DOHH2 (cell line): ENCODE measurements at regions not wholly inside any gene's neighbourhood (a gene's known extent, or its start where the extent isn't known, plus 50 kb on each side); places are given as distances from the start of the nearest gene placed in this dataset.

ENCODE experiments used
- H3F3A ChIP-seq: fragments of 200-600 bp; sonication (generic), shearing (Covaris generic); 2 replicates; pipeline ENCODE4 v1.6.0; 2016; ENCODE audit warnings: antibody characterized with exemption, mild to moderate bottlenecking; ENCODE audit not compliant: control insufficient read depth, insufficient read depth
- H3K27ac ChIP-seq: fragments of 200-600 bp; sonication (generic); 2 replicates; pipeline ENCODE4 v1.5.1; 2014; ENCODE audit warnings: low read depth, mild to moderate bottlenecking, low read length, moderate library complexity
- H3K27me3 ChIP-seq: fragments of 200-600 bp; sonication (generic); 2 replicates; pipeline ENCODE4 v1.6.1; 2014; ENCODE audit warnings: mild to moderate bottlenecking, low read length, mixed read lengths; ENCODE audit not compliant: control insufficient read depth
- H3K36me3 ChIP-seq: fragments of 200-600 bp; sonication (generic); 2 replicates; pipeline ENCODE4 v1.6.1; 2014; ENCODE audit warnings: mild to moderate bottlenecking, low read length, moderate library complexity, mixed read lengths; ENCODE audit not compliant: control insufficient read depth
- H3K4me1 ChIP-seq: fragments of 200-600 bp; sonication (generic); 2 replicates; pipeline ENCODE4 v1.6.1; 2014; ENCODE audit warnings: mild to moderate bottlenecking, low read length, mixed read lengths; ENCODE audit not compliant: control insufficient read depth
- H3K4me2 ChIP-seq: fragments of 200-600 bp; sonication (generic); 2 replicates; pipeline ENCODE4 v1.6.0; 2014; ENCODE audit warnings: mild to moderate bottlenecking, low read length, moderate library complexity
- H3K4me3 ChIP-seq: fragments of 200-600 bp; sonication (generic); 2 replicates; pipeline ENCODE4 v1.5.1; 2014; ENCODE audit warnings: mild to moderate bottlenecking, low read length, mixed read lengths
- H3K79me2 ChIP-seq: fragments of 200-600 bp; sonication (generic); 2 replicates; pipeline ENCODE4 v1.6.1; 2014; ENCODE audit warnings: mild to moderate bottlenecking, low read length, mixed read lengths; ENCODE audit not compliant: control insufficient read depth
- H3K9me2 ChIP-seq: fragments of 200-600 bp; sonication (generic); replicated peaks from 2 replicates; pipeline ENCODE4 v1.6.1; 2014; ENCODE audit warnings: mild to moderate bottlenecking, low read length, mixed read lengths; ENCODE audit not compliant: control insufficient read depth
- H3K9me3 ChIP-seq: fragments of 200-600 bp; sonication (generic); 2 replicates; pipeline ENCODE4 v1.6.1; 2014; ENCODE audit warnings: antibody characterized with exemption, low read length, mixed read lengths; ENCODE audit not compliant: control insufficient read depth, insufficient read depth
- H4K20me1 ChIP-seq: fragments of 200-600 bp; sonication (generic); 2 replicates; pipeline ENCODE4 v1.6.0; 2014; ENCODE audit warnings: low read depth, mild to moderate bottlenecking, antibody characterized with exemption, low read length, moderate library complexity; ENCODE audit not compliant: control insufficient read depth, insufficient read depth
- CTCF ChIP-seq: fragments of 200-600 bp; sonication (generic); IDR thresholded peaks from one replicate; pipeline ENCODE4 v1.5.1; 2014; ENCODE audit warnings: antibody characterized with exemption, mild to moderate bottlenecking, low read depth, low read length; ENCODE audit not compliant: poor library complexity, severe bottlenecking
- EZH2phosphoT487 ChIP-seq: fragments of 200-600 bp; sonication (generic); IDR thresholded peaks from 2 replicates; pipeline ENCODE4 v1.6.1; 2017; ENCODE audit warnings: borderline replicate concordance, mild to moderate bottlenecking, antibody characterized with exemption, low read length, moderate library complexity, mixed read lengths

GRCh38 chr6:137764464-137764863 lies 102.6 kb upstream of the TNFAIP3 start:
- H4K20me1 ChIP-seq = no peaks in the 10 kb centered on the region
- H3K27ac ChIP-seq = no peak overlapping the region

GRCh38 chr6:137765059-137765458 lies 102.0 kb upstream of the TNFAIP3 start:
- Histone ChIP-seq H3K27me3 (no peaks in the 10 kb centered on the region), H3K9me2 (no peaks in the 10 kb centered on the region), H3K27ac (no peak overlapping the region), H3K36me3 (no peaks in the 10 kb centered on the region), H3K79me2 (no peaks in the 10 kb centered on the region), H3F3A (no peaks in the 10 kb centered on the region), H3K9me3 (no peaks in the 10 kb centered on the region), H3K4me1 (peaks cover 18% of the 10 kb centered on the region), H4K20me1 (no peaks in the 10 kb centered on the region), H3K4me2 (no peak overlapping the region), H3K4me3 (no peak overlapping the region)
- TF ChIP-seq CTCF = no peak
- no peak for TF ChIP-seq EZH2phosphoT487

More at GRCh38 chr6:137764464-137764863, 102.6 kb upstream of the TNFAIP3 start:
- H3K36me3 ChIP-seq = no peaks in the 10 kb centered on the region
- TF ChIP-seq CTCF (no peak), EZH2phosphoT487 (no peak)
- no peaks in the 10 kb centered on the region for H3K27me3 ChIP-seq
- no peaks in the 10 kb centered on the region for H3K9me2 ChIP-seq
- peaks cover 12% of the 10 kb centered on the region for H3K4me1 ChIP-seq
- no peak overlapping the region for H3K4me2 ChIP-seq
- no peaks in the 10 kb centered on the region for H3F3A ChIP-seq
- no peaks in the 10 kb centered on the region for H3K79me2 ChIP-seq
- H3K4me3 ChIP-seq = no peak overlapping the region
- H3K9me3 ChIP-seq = no peaks in the 10 kb centered on the region

GRCh38 chr6:137766596-137767370 lies 100.3 kb upstream of the TNFAIP3 start:
- H3F3A ChIP-seq = no peaks in the 10 kb centered on the region
- TF ChIP-seq EZH2phosphoT487 = no peak
- TF ChIP-seq CTCF = no peak

More at GRCh38 chr6:137766596-137767370, 100.3 kb upstream of the TNFAIP3 start:
- H3K27me3 ChIP-seq = no peaks in the 10 kb centered on the region
- H3K36me3 ChIP-seq = no peaks in the 10 kb centered on the region
- H3K4me2 ChIP-seq = no peak overlapping the region
- no peaks in the 10 kb centered on the region for H4K20me1 ChIP-seq
- H3K4me3 ChIP-seq = no peak overlapping the region
- peaks cover 19% of the 10 kb centered on the region for H3K4me1 ChIP-seq
- H3K9me2 ChIP-seq = no peaks in the 10 kb centered on the region
- H3K79me2 ChIP-seq = no peaks in the 10 kb centered on the region
- no peak overlapping the region for H3K27ac ChIP-seq
- H3K9me3 ChIP-seq = no peaks in the 10 kb centered on the region
